Mucosa of descending colon (tissue), 3 donors: ENCODE measurements at regions not wholly inside any gene's neighbourhood (a gene's known extent, or its start where the extent isn't known, plus 50 kb on each side); places are given as distances from the start of the nearest gene placed in this dataset.

Experiments used
- ATAC-seq: fragments of 200-7000 bp; cut with Tn5 transposase; one replicate; pipeline ENCODE4 v1.9.1; 2020; ENCODE audit warnings: mild to moderate bottlenecking, moderate library complexity
- DNase-seq, 3 donors: peaks; one replicate each; pipeline ENCODE4 v3.0.0-alpha.2; 2020
- H3K36me3 ChIP-seq: fragments of 200-600 bp; one replicate; pipeline ENCODE4 v1.8.0; 2021; ENCODE audit warnings: low read depth, mild to moderate bottlenecking
- H3K4me1 ChIP-seq: fragments of 200-600 bp; one replicate; pipeline ENCODE4 v1.8.0; 2021; ENCODE audit warnings: low read depth, mild to moderate bottlenecking
- H3K4me3 ChIP-seq: fragments of 200-600 bp; one replicate; pipeline ENCODE4 v1.8.0; 2021; ENCODE audit warnings: mild to moderate bottlenecking
- H3K9me3 ChIP-seq: fragments of 200-600 bp; one replicate; pipeline ENCODE4 v1.8.0; 2021; ENCODE audit warnings: mild to moderate bottlenecking
- CTCF ChIP-seq: fragments of 200-600 bp; IDR thresholded peaks from one replicate; pipeline ENCODE4 v1.8.0; 2022; ENCODE audit warnings: antibody characterized with exemption, mild to moderate bottlenecking
- intact Hi-C, 2 donors: fragments of 100-400 bp; cut with DNase I in 1 of 2; cut with micrococcal nuclease in 1 of 2; formaldehyde crosslinking; loops; one replicate each; pipeline versions ENCODE4 v1.11.0 to v1.11.1; 2022; cut with DNase I, micrococcal nuclease
- donor health status: DM: no; HTN: no; CAD: no; lungs with moderate emphysema.
- donor health status: DM: no; HTN: no; CAD: no.
- donor health status: DM: no; HTN: yes; CAD: no.

- no peaks in the 10 kb centered on the region for H3K36me3 ChIP-seq
- intact Hi-C loops, result no loop called here
- H3K4me3 ChIP-seq, result no peak overlapping the region
- H3K4me1 ChIP-seq, result no peaks in the 10 kb centered on the region
- peak in 1 of 3 donors; percentile 50 for DNase-seq
- peak; percentile 29 for TF ChIP-seq CTCF
- H3K9me3 ChIP-seq, result no peaks in the 10 kb centered on the region
- no peak for ATAC-seq
Measured at GRCh38 chr5:104412649-104413240, 850.2 kb upstream of the NUDT12 start.

GRCh38 chr5:104400941-104401340, 838.4 kb upstream of the NUDT12 start:
- no peak for ATAC-seq
- Histone ChIP-seq H3K4me1 (no peaks in the 10 kb centered on the region), H3K4me3 (no peak overlapping the region), H3K9me3 (peaks cover 3% of the 10 kb centered on the region), H3K36me3 (no peaks in the 10 kb centered on the region)
- intact Hi-C loops, result no loop called here
- DNase-seq, result no peak
- no peak for TF ChIP-seq CTCF

GRCh38 chr5:104385906-104386305, 823.3 kb upstream of the NUDT12 start:
- DNase-seq (no peak), ATAC-seq (no peak)
- Histone ChIP-seq H3K9me3 (no peaks in the 10 kb centered on the region), H3K36me3 (no peaks in the 10 kb centered on the region), H3K4me1 (no peaks in the 10 kb centered on the region), H3K4me3 (no peak overlapping the region)
- TF ChIP-seq CTCF, result no peak
- intact Hi-C loops, result no loop called here

- Histone ChIP-seq H3K36me3 (no peaks in the 10 kb centered on the region), H3K9me3 (no peaks in the 10 kb centered on the region), H3K4me3 (no peak overlapping the region), H3K4me1 (no peaks in the 10 kb centered on the region)
- DNase-seq, result no peak
- TF ChIP-seq CTCF, result no peak
- no peak for ATAC-seq
- intact Hi-C loops, result no loop called here
Measured at GRCh38 chr5:104375345-104375744, 812.8 kb upstream of the NUDT12 start.

- Histone ChIP-seq H3K9me3 (no peaks in the 10 kb centered on the region), H3K4me1 (no peaks in the 10 kb centered on the region), H3K36me3 (no peaks in the 10 kb centered on the region), H3K4me3 (no peak overlapping the region)
- no peak for ATAC-seq
- DNase-seq, result no peak
- TF ChIP-seq CTCF, result no peak
- intact Hi-C loops, result no loop called here
Measured at GRCh38 chr5:104372796-104373195, 810.2 kb upstream of the NUDT12 start.

GRCh38 chr5:104372376-104372775, 809.8 kb upstream of the NUDT12 start:
- intact Hi-C loops, result no loop called here
- Histone ChIP-seq H3K9me3 (no peaks in the 10 kb centered on the region), H3K4me1 (no peaks in the 10 kb centered on the region), H3K36me3 (no peaks in the 10 kb centered on the region), H3K4me3 (no peak overlapping the region)
- DNase-seq (no peak), ATAC-seq (no peak)
- no peak for TF ChIP-seq CTCF
